Ascending aorta (tissue), 2 donors: ENCODE measurements at regions not wholly inside any gene's neighbourhood (a gene's known extent, or its start where the extent isn't known, plus 50 kb on each side); places are given as distances from the start of the nearest gene placed in this dataset.

ENCODE experiments used
- DNase-seq, 2 donors: peaks; one replicate each; pipeline ENCODE4 v3.0.0-alpha.2; 2019; ENCODE audit warnings: low spot score in 2 of 2
- H3K27ac ChIP-seq, 2 donors: fragments of 200-600 bp; sonication (generic); one replicate each; pipeline ENCODE4 v1.5.1; 2016 to 2017; ENCODE audit warnings: mild to moderate bottlenecking in 1 of 2
- H3K27me3 ChIP-seq: fragments of 200-600 bp; sonication (generic); one replicate; pipeline ENCODE4 v1.5.1; 2017
- H3K36me3 ChIP-seq, 2 donors: fragments of 200-600 bp; sonication (generic); one replicate each; pipeline ENCODE4 v1.5.1; 2016
- H3K4me1 ChIP-seq, 2 donors: fragments of 200-600 bp; sonication (generic); one replicate each; pipeline ENCODE4 v1.5.1; 2016 to 2017; ENCODE audit warnings: mild to moderate bottlenecking in 1 of 2
- H3K4me3 ChIP-seq, 2 donors: fragments of 200-600 bp; sonication (generic); one replicate each; pipeline ENCODE4 v1.5.1; 2016 to 2017; ENCODE audit warnings: mild to moderate bottlenecking in 1 of 2
- H3K9me3 ChIP-seq, 2 donors: fragments of 200-600 bp; sonication (generic); one replicate each; pipeline ENCODE4 v1.5.1; 2016
- intact Hi-C: fragments of 100-400 bp; cut with DNase I; formaldehyde crosslinking; loops from one replicate; pipeline ENCODE4 v1.15.1; 2023
- TF ChIP-seq, protein P1 (sequence below), 3 experiments: fragments of 200-600 bp in 2 of 3; fragments of 450-650 bp in 1 of 3; sonication (generic) in 2 of 3; IDR thresholded peaks; one replicate each; pipeline ENCODE4 v1.5.1; 2016 to 2019; ENCODE audit warnings: antibody characterized with exemption in 3 of 3, mild to moderate bottlenecking in 1 of 3, moderate library complexity in 1 of 3

- Histone ChIP-seq H3K27ac (no peak overlapping the region), H3K27me3 (no peaks in the 10 kb centered on the region), H3K4me3 (no peak overlapping the region), H3K4me1 (no peaks in the 10 kb centered on the region), H3K9me3 (no peaks in the 10 kb centered on the region), H3K36me3 (no peaks in the 10 kb centered on the region)
- intact Hi-C loops = no loop called here
- TF ChIP-seq, protein P1, sequence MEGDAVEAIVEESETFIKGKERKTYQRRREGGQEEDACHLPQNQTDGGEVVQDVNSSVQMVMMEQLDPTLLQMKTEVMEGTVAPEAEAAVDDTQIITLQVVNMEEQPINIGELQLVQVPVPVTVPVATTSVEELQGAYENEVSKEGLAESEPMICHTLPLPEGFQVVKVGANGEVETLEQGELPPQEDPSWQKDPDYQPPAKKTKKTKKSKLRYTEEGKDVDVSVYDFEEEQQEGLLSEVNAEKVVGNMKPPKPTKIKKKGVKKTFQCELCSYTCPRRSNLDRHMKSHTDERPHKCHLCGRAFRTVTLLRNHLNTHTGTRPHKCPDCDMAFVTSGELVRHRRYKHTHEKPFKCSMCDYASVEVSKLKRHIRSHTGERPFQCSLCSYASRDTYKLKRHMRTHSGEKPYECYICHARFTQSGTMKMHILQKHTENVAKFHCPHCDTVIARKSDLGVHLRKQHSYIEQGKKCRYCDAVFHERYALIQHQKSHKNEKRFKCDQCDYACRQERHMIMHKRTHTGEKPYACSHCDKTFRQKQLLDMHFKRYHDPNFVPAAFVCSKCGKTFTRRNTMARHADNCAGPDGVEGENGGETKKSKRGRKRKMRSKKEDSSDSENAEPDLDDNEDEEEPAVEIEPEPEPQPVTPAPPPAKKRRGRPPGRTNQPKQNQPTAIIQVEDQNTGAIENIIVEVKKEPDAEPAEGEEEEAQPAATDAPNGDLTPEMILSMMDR (IDR thresholded peaks at IDR 0.05) = no peak
- DNase-seq = no peak
These were observed 918.3 kb downstream of the ARAP2 start for GRCh38 chr4:35325908-35326453.

- Histone ChIP-seq H3K4me1 (no peaks in the 10 kb centered on the region), H3K27ac (no peak overlapping the region), H3K36me3 (no peaks in the 10 kb centered on the region), H3K9me3 (no peaks in the 10 kb centered on the region), H3K27me3 (no peaks in the 10 kb centered on the region), H3K4me3 (no peak overlapping the region)
- no peak for DNase-seq
- intact Hi-C loops = no loop called here
- TF ChIP-seq, protein P1 (IDR thresholded peaks at IDR 0.05) = no peak
These were observed 901.5 kb downstream of the ARAP2 start for GRCh38 chr4:35342833-35343232.

DNA sequence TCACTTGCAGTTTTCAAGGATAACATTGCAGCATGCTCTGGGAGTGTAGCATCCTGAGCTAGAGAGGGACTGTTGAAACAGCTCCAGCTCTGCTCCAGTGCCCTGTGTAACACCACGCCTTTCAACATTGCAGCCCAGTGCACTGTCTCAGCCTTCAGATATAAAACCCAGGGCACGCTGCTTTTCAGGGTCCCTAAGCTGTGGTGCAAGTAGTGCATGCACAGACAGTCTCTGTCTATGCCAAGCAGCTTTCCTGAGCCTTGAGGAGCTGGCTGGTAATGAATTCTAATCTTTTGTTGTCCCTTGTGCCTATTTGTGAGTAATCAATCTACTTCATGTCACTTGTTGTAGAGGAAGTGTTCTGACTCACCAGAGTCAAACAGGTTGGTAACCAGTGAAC is 897.0 kb downstream of the ARAP2 start:
- no peak overlapping the region for H3K4me3 ChIP-seq
- H3K27me3 ChIP-seq = no peaks in the 10 kb centered on the region
- TF ChIP-seq, protein P1 (IDR thresholded peaks at IDR 0.05) = no peak
- no peaks in the 10 kb centered on the region for H3K4me1 ChIP-seq
- intact Hi-C loops = no loop called here
- DNase-seq = no peak
- no peaks in the 10 kb centered on the region for H3K36me3 ChIP-seq
- no peaks in the 10 kb centered on the region for H3K9me3 ChIP-seq
- H3K27ac ChIP-seq = no peak overlapping the region

GRCh38 chr4:35358001-35358584 is 886.2 kb downstream of the ARAP2 start:
- H3K27me3 ChIP-seq = no peaks in the 10 kb centered on the region
- DNase-seq = no peak
- no peaks in the 10 kb centered on the region for H3K4me1 ChIP-seq
- H3K27ac ChIP-seq = no peak overlapping the region
- no peaks in the 10 kb centered on the region for H3K36me3 ChIP-seq
- H3K9me3 ChIP-seq = no peaks in the 10 kb centered on the region
- H3K4me3 ChIP-seq = no peak overlapping the region
- intact Hi-C loops = no loop called here
- TF ChIP-seq, protein P1 (IDR thresholded peaks at IDR 0.05) = no peak

DNA sequence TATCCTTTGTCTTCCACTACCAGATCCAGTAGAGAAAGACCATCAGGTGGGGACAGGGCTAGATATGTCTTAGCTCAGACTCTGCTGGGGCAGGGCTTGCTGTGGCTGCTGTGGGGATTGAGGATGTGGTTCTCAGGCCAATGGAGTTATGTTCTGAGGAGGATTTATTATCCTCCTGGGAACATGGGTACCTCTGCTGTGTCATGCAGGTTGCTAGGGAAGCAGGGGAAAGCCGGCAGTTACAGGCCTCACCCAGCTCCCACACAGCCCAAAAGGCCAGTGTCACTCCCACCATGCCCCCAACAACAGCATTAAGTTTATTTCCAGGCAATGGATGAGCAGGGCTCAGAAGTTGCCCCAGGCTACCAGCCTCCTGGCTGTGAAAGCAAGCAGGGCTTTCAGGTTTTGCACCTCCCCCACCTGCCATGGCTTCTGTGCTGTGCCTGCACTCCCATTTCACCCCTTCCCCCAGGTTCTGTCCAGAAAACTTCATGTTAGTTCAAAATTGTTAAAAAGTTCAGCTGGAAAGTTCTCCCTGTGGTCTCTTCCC is 879.9 kb downstream of the ARAP2 start:
- no peaks in the 10 kb centered on the region for H3K4me1 ChIP-seq
- no peak for DNase-seq
- H3K9me3 ChIP-seq = no peaks in the 10 kb centered on the region
- TF ChIP-seq, protein P1 (IDR thresholded peaks at IDR 0.05) = no peak
- H3K27me3 ChIP-seq = no peaks in the 10 kb centered on the region
- no peak overlapping the region for H3K4me3 ChIP-seq
- no peaks in the 10 kb centered on the region for H3K36me3 ChIP-seq
- H3K27ac ChIP-seq = no peak overlapping the region
- intact Hi-C loops = no loop called here
